Inferior parietal cortex (tissue), 1 donor: ENCODE measurements at regions not wholly inside any gene's neighbourhood (a gene's known extent, or its start where the extent isn't known, plus 50 kb on each side); places are given as distances from the start of the nearest gene placed in this dataset.
"Not testable (repeated sequence)": the region's sequence is repeated elsewhere in the genome, so short reads cannot be mapped to it uniquely, and the experiment has no call there.

ENCODE experiments used
- DNase-seq: peaks from one replicate; pipeline ENCODE4 v3.0.0-alpha.2; 2016; ENCODE audit errors: extremely low spot score

DNA sequence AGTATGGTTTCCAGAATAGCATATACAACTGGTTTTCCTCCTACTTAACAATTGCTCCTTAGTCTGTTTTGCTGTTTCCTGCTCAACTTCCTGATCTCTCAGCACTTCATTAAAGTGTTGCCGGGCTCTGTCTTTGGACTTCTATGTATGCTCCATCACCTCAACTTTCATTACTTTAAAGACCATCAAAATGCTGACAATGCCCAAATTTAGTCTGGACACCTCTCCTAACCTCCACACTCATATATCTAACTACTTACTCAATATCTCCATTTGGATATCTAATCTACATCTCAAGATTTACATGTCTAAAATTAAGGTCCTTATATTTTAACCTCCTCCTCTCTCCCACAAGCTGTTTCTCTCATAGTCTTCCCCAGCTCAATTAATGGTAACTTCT lies 54.4 kb upstream of the LGR5 start:
- no peak for DNase-seq

DNA sequence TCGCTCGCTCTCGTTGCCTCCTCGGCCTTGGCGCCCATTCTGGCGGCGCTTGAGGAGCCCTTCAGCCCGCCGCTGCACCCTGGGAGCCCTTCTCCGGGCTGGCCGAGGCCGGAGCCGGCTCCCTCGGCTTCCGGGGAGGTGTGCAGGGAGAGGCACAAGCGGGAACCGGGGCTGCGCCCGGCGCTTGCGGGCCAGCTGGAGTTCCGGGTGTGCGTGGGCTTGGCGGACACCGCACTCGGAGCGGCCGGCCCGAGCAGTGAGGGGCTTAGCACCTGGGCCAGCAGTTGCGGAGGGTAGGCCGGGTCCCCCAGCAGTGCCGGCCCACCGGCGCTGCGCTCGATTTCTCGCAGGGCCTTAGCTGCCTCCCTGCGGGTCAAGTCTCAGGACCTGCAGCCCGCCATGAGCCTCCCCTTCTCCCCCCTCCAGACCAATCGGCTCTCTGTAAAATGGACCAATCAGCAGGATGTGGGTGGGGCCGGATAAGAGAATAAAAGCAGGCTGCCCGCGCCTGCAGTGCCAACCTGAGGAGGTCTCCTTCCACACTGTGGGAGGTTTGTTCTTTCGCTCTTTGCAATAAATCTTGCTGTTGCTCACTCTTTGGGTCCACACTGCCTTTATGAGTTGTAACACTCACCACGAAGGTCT lies 62.8 kb upstream of the LGR5 start:
- DNase-seq: not testable (repeated sequence)

DNA sequence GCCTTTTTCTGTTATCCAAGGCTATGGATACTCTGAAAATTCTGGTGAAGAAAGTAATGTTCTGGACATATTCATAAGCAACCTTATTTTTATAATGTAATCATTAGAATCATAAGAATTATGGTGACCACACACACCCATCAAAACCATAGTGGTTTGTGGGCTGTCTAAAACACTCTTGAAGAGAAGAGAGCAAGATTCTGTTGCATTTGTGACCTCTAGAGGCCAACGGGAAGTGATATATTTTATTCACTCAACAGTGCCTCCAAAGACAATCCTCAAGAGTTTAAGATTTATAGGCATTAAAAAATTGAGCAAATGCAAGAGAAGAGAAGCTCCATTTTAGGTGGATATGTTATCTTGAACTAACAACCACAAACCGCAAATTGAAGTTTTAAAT lies 68.5 kb upstream of the LGR5 start:
- DNase-seq: no peak

DNA sequence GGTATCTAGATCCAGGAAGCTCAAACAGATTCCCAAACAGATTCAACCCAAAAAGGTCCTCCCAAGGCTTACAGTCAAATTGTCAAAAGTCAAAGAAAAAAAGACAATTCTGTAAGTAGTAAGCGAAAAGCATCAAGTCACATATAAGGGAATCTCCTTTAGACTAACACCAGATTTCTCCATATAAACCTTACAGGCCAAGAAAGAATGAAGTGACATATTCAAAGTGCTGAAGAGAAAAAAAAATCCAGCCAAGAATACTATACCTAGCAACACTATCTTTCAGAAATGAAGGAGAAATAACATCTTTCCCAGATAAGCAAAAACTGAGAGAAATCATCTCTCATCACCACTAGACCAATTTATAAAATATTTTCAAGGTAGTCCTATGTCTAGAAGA lies 79.6 kb upstream of the LGR5 start:
- DNase-seq: no peak

DNA sequence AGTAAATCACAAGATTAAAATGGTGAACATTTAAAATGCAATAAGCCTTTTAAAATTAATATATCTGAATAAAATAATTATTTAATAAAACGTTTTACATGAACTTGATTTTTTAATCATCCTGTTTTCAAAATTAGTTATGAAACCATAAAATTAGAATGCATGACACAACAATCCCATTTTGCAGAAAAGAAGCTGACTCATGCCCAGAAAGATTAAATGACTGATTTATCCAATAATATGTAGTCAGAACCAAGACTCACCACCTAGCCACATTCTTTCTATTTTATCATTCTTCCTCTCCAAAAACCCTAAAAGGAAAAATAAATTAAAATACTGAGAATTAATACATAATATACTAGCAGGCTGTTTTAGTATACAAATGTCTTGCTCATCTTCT lies 83.0 kb upstream of the LGR5 start:
- no peak for DNase-seq

DNA sequence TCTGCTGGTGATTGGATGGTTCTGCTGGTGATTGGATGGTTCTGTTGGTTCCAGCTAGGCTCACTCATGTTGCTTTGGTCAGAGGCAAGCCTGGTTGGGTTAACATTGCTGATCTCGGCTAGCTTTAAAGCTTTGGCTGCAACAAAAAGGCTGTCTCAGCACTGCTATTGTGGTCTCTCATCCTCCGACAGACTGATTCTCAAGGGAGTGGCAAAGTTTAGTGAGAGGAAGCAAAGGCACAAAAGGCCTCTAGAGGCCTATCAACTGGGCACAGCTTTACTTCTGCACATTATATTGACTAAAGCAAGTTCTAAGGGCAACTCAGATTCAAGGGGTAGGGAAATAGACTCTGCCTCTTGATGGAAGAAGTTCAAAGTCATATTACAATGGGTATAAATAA lies 84.7 kb upstream of the LGR5 start:
- no peak for DNase-seq

DNA sequence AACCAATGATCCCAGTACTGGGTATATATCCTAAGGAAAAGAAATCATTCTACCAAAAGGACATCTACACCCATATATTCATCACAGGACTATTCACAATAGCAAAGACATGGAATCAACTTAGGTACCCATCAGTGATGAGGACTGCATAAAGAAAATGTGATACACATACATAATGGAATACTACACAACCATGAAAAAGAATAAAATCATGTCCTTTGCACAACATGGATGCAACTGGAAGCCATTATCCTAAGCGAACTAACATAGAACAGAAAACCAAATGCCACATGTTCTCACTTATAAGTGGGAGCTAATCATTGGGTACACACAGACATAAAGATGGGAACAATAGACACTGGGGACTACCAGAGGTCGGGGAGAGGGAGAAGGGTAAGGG lies 86.0 kb upstream of the LGR5 start:
- DNase-seq: no peak

DNA sequence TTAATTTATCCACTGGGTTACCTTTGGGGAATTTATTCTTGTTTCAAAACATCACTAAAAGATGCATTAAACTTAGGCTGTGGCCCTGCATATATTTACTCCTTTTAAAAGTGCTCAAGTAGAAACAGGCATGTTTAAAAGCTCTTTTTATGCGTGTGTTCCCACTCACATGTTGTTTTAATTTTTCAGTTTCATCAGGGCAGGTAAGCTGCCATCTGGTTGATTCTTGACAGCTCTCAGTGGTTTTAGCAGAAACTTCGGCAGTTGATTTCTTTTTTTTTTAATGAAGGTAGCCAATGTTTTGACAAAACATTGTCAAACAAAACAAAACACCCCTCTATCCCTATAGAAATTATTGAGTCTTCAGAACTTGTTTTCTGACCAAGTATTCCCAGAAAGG lies 89.6 kb upstream of the LGR5 start:
- no peak for DNase-seq

DNA sequence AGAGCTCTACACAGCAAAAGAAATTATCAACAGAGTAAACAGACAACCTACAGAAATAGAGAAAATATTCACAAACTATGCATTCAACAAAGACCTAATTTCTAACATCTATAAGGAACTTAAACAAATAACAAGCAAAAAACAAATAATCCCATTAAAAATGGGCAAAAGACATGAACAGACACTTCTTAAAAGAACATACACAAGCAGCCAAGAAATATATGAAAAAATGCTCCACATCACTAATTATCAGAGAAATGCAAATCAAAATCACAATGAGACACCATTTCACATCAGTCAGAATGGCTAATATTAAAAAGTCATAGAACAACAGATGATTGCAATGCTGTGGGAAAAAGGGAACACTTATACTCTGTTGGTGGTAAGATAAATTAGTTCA lies 100.7 kb upstream of the LGR5 start:
- no peak for DNase-seq

DNA sequence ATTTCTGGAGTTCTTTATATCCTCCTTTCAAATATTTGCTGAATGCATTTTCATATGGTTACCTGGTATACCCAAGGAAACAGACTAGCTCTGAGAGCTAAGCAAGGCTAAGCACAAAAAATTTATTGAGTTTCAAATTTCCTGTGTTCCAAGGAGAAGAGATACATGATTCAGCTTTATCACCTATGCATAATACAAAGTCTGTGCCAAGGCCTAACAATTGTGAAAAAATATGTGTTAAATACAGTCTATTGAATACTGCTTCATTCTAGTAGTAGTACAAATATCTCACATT lies 103.7 kb upstream of the LGR5 start:
- DNase-seq: no peak

DNA sequence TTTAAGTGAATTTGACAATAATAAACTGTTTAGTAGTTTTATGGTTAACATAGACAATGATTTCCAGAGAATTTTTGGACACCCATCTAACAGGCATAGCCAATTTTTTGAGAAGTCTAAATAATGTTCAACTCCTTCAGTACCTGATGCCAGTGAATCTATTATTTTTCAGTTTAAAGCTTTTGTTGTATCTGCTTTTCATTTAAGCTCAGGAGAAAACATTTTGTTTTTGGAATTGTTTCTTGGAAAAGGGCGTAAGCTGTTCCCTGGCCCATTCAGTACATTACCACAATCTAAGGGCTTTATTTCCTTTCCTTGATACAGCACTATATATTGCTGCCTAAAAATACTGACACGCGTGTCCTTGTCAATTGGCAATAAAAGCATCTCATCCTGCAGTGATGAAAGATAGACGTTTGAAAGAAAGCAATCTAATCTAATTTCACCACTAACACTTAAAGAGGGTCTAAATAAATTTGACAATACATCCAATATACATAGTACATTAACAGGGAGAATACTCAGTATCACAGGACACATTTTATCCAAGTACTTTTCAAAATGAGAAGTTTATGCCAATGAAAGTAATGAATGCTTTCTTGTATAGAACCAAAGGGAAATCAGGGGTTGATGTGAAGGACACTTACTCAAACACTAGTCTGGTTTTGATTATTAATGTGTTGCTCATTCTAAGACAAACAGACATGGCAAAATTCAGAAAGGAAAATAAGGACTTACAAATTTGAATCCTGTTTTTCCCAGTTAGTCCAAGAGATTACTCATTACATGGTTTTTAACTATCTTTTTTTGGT lies 104.2 kb upstream of the LGR5 start:
- DNase-seq: no peak

DNA sequence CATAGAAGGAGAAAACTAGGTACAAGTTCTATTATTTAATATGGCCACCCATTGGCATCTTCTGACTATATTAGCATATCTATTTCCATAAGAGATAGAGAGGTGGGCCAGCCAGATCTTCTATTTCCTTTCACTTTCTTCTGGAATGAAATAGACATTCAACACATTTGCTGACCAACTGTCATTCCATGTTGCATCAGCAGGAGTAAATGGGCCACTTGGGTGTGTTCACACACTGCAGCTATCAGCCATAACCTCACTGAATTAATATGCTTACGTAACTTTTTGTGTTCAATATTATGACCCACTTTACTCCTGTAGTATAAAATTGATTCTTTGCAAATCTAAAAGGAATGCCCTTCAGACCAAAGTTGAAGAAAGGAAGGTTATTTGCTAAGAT lies 106.2 kb upstream of the LGR5 start:
- DNase-seq: no peak

DNA sequence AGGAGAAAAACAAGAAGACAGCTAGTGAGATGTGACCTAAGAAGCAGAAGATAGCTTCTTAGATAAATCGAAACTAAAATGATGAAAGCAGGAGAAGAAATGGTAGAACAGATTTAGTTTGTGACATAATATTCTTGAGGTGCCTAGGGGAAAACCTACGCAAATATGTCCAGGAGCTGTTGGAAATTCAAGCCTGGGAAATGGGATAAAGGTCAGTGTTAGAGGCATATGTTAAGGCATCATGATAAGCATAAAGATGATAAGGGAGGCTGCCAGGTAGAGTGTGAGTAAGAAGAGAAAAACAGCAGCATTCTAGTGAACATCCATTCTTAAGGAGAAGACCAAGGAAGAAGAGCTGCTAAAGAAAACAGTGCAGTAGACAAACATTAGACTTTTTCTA lies 109.6 kb upstream of the LGR5 start:
- DNase-seq: no peak

DNA sequence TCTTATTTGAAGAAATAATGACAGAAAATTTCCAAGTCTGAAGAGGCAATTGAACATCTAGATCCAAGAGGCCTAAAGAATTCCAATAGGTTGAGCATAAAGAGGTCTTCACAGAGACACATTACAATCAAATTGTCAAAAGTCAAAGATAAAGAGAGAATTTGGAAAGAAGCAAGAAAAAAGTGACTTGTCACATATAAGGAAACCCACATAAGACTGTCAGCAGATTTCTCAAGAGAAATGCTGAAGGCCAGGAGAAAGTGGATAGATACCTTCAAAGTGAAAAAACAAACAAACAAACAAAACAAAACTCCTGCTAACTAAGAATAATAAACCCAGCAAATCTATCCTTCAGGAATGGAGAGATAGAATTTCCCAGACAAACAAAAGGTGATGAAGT lies 118.1 kb upstream of the LGR5 start:
- DNase-seq: no peak

DNA sequence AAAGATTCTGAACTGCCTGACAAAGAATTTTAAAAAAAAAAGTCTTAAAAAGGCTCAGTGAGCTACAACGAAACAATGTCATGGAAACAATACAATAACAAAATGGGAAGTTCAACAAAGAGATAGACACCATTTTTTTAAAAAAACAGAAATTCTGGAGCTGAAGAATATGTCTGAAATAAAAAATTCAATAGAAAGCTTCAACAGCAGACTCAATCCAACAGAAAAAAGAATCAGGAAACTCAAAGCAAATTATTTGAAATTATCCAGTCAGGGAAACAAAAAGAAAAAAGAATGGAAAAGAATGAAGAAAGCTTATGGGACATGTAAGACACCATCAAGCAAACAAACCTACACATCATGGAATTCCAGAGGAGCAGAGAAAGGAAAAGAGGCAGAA lies 118.5 kb upstream of the LGR5 start:
- no peak for DNase-seq

DNA sequence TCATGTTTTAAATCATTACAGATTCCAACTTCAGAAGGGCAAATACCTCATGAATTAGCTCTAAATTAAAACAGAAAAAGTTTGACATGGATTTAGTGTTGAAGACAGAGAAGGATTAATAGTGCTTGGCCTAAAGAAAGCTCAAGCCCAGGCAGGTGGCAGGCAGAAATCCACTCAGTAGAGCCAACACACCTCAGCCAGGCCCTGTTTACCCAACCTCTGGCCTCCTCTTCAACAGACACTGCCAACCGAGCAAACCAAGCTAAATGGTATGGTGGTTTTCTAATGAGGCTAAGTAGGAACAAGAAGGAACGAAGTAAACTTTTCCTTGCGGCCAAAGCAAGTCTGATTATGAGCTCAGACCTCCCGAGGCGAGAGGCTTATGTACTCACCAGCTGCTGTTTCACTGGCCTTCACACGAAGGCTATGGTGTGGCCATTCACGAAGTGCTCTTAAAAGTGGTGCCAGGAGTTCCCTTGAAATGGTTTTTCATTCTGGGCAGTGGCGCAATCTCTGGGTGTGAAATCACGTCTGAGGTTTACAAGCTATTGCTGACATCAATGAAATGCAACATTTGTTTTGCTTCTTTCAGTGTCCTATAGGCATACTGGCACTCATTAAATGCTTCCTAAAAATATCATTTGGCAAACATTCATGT lies 124.1 kb upstream of the LGR5 start:
- no peak for DNase-seq

DNA sequence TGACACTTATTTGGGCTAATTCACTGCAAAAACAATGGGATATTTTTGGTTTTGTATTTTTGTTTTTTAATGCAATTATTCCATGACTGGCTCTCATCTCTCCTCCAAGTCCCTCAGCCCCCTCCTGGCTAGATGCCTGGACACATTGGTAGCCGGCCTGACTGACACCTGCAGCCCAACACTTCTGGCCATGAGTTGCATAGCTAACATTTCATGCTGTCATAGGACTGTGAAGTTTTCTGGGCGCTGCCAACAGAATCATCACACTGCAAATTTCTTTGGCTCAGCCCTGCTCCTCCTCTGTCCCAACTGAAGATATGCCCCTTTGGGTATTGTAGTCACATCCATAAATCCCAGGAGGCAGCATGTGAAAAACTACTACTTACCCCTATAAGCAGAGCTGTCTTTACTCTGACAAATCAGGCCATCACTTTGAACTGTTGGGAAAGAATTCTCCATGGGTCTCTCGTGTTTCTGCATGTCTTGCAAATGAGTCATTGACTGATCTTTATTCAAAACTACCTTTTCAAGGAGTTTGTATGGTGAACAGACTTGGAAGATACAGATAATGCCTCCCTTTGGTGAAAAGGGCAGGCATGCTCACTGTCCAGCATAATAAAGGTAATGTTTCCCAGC lies 126.7 kb upstream of the LGR5 start:
- no peak for DNase-seq

DNA sequence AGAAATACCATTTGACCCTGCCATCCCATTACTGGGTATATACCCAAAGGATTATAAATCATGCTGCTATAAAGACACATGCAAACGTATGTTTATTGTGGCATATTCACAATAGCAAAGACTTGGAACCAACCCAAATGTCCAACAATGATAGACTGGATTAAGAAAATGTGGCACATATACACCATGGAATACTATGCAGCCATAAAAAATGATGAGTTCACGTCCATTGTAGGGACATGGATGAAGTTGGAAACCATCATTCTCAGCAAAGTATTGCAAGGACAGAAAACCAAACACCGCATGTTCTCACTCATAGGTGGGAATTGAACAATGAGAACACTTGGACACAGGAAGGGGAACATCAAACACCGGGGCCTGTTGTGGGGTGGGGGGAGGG lies 128.0 kb upstream of the LGR5 start:
- not testable (repeated sequence) for DNase-seq

DNA sequence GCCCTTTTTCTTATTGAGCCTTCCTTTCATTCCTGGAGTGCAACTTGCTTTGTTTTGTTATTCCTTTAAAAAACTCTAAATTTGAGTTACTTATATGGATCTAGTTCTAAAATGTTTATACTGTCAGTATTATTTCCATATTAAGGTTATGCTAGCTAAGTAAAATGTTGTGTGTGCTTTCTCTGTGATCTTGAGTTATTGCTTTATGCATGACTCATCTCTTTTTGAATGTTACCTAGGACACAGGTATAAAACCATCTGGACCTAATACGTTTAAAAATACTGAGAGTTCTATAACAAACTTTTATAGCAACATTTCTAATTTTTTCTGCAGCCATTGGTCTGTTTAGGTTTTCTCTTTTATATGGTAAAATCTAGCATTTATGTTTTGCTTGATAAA lies 132.8 kb upstream of the LGR5 start:
- no peak for DNase-seq

DNA sequence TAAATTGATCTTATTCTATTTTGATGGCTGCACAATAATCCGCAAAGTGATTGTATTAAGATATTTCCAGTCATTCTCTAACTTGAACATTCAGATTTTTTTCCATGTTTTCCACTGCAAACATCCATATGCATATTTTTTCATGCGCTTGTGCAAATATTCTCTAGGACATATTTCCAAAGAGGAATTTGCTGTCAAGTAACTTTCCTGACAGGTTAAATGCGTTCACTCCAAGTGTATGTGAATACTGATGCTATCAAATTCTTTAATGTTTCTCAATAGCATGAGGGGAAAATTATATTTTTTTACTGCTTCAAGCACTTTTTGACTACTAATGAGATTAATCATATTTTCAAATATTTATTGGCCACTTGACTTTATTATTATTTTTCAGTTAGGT lies 135.3 kb upstream of the LGR5 start:
- no peak for DNase-seq

DNA sequence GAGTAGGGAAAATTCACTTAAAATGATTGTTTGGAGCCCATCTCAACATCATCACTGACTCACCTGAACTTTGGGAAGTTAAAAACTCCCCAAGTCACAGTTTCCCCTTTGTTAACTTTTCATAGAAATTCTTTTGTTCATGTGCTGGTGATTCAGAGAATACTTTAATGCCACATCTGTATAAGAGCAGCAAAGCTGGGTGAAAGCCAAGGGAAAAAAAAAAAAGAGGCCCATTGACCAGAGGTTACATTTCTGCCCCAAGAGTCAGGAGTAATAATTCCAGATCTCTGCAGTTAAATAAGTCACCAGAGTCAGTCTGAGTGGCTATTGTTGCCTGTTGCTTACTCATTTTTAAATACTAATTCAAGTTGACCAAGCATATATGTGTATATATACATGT lies 136.4 kb upstream of the LGR5 start:
- DNase-seq: no peak

DNA sequence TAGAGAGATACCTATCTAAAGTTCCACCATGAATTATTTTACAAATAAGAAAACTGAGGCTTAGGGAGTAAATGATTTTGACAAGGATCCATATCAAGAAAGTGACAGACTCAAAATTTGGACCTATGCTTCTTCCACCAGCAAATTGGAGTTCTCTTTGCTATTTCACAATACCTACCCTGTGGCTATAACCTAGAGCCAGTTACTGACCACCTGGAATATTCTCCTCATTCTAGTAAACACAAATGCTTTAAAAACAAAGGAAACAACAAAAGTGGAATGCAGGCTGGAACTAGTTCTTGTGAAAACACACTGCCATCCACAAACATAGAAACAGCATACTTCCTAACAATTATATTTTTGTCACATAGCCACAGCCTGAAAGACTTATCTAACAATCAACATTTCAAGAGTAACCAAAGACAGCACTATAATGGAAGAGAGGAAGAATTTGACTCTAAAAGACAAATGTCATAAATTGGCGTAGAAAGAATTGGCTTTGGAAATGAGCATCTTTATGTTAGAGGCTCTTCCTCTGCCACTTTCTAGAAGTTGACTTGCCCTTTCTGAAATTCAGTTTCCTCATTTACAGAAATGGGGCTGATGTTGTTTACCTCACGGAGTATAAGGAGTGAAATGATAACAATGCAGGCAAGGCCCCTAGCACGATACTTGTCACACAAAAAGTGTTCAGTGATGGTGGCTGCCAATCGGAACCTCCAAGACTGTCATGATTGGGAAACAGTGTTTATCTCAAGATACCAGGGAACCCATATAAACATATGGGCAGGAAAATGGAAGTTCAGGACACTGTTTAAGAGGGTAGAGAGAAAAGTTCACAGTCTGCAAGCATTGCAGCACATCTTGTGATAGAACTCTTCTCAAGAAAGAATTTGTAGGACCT lies 138.6 kb upstream of the LGR5 start:
- DNase-seq: no peak
